HEK293 (cell line): ENCODE measurements at regions not wholly inside any gene's neighbourhood (a gene's known extent, or its start where the extent isn't known, plus 50 kb on each side); places are given as distances from the start of the nearest gene placed in this dataset.

Experiments used
- CTCF ChIA-PET: fragments of 350-600 bp; formaldehyde crosslinking; extraction: SDS; loops from one replicate; lab custom pipeline; 2021; ENCODE audit warnings: antibody characterized with exemption; lab: Yijun Ruan, JAX
- POLR2A ChIA-PET: fragments of 300-600 bp; formaldehyde crosslinking; extraction: SDS; loops from one replicate; lab custom pipeline; 2020; ENCODE audit warnings: antibody characterized with exemption, inconsistent platforms; lab: Yijun Ruan, JAX
- H3K27ac ChIP-seq: fragments of 200-500 bp; sonication (Bioruptor generic); 2 replicates; pipeline ENCODE4 v1.5.1; 2014; ENCODE audit warnings: low read depth, low read length, control low read depth, inconsistent platforms; ENCODE audit errors: extremely low read depth
- H3K36me3 ChIP-seq, 2 experiments: fragments of 200-500 bp in 1 of 2; sonication (Bioruptor generic) in 1 of 2; 1 replicate in 1 of 2; 2 replicates in 1 of 2; pipeline ENCODE4 v1.5.1; 2014 to 2017; ENCODE audit warnings: inconsistent platforms in 2 of 2, low read length in 2 of 2; ENCODE audit not compliant: control insufficient read depth in 2 of 2, insufficient read depth in 1 of 2
- H3K4me1 ChIP-seq: fragments of 200-500 bp; sonication (Bioruptor generic); 2 replicates; pipeline ENCODE4 v1.5.1; 2014; ENCODE audit warnings: mild to moderate bottlenecking, low read length, inconsistent platforms; ENCODE audit not compliant: control insufficient read depth, insufficient read depth
- H3K4me3 ChIP-seq: 2 replicates; pipeline ENCODE4 v1.5.1; 2011; ENCODE audit warnings: low read depth, mild to moderate bottlenecking, control low read depth, low read length, moderate library complexity
- H3K9me3 ChIP-seq: fragments of 200-500 bp; sonication (Bioruptor generic); 2 replicates; pipeline ENCODE4 v1.5.1; 2014; ENCODE audit warnings: low read depth, low read length, inconsistent platforms; ENCODE audit not compliant: control insufficient read depth, insufficient read depth
- AEBP2 ChIP-seq: fragments of 450-650 bp; formaldehyde crosslinking; IDR thresholded peaks from 2 replicates; pipeline ENCODE4 v1.5.1; 2016; ENCODE audit warnings: missing biosample characterization, missing genetic modification characterization, borderline replicate concordance
- GFI1B ChIP-seq: fragments of 450-650 bp; formaldehyde crosslinking; IDR thresholded peaks from 2 replicates; pipeline ENCODE4 v1.5.1; 2016; ENCODE audit warnings: missing biosample characterization, missing genetic modification characterization
- GLI4 ChIP-seq: fragments of 450-650 bp; formaldehyde crosslinking; IDR thresholded peaks from 2 replicates; pipeline ENCODE4 v1.5.1; 2016; ENCODE audit warnings: missing biosample characterization, missing genetic modification characterization
- IKZF3 ChIP-seq: fragments of 450-650 bp; IDR thresholded peaks from 2 replicates; pipeline ENCODE4 v1.5.0; 2018; ENCODE audit warnings: missing biosample characterization, mild to moderate bottlenecking, missing genetic modification characterization, moderate library complexity
- OSR2 ChIP-seq: fragments of 450-650 bp; formaldehyde crosslinking; IDR thresholded peaks from 2 replicates; pipeline ENCODE4 v1.5.1; 2016; ENCODE audit warnings: missing biosample characterization, missing genetic modification characterization
- SCRT1 ChIP-seq: fragments of 450-650 bp; formaldehyde crosslinking; IDR thresholded peaks from 2 replicates; pipeline ENCODE4 v1.5.1; 2016; ENCODE audit warnings: missing biosample characterization, missing genetic modification characterization, borderline replicate concordance
- ZFP37 ChIP-seq: fragments of 450-650 bp; formaldehyde crosslinking; IDR thresholded peaks from 2 replicates; pipeline ENCODE4 v1.5.1; 2016; ENCODE audit warnings: missing biosample characterization, missing genetic modification characterization
- ZNF221 ChIP-seq: fragments of 450-650 bp; formaldehyde crosslinking; IDR thresholded peaks from 2 replicates; pipeline ENCODE4 v1.5.1; 2017; ENCODE audit warnings: missing biosample characterization, missing genetic modification characterization, borderline replicate concordance
- ZNF302 ChIP-seq: fragments of 450-650 bp; formaldehyde crosslinking; IDR thresholded peaks from 2 replicates; pipeline ENCODE4 v1.5.1; 2016; ENCODE audit warnings: missing biosample characterization, missing genetic modification characterization, low read depth
- ZNF362 ChIP-seq: fragments of 450-650 bp; formaldehyde crosslinking; IDR thresholded peaks from 2 replicates; pipeline ENCODE4 v1.5.1; 2016; ENCODE audit warnings: missing biosample characterization, missing genetic modification characterization
- ZNF37A ChIP-seq: fragments of 450-650 bp; IDR thresholded peaks from 2 replicates; pipeline ENCODE4 v1.5.1; 2018; ENCODE audit warnings: missing biosample characterization, missing genetic modification characterization
- ZNF449 ChIP-seq: fragments of 450-650 bp; formaldehyde crosslinking; IDR thresholded peaks from 2 replicates; pipeline ENCODE4 v1.5.1; 2017; ENCODE audit warnings: missing biosample characterization, mild to moderate bottlenecking, missing genetic modification characterization, moderate library complexity
- ZNF518A ChIP-seq: fragments of 450-650 bp; formaldehyde crosslinking; conservative IDR thresholded peaks from 2 replicates; pipeline ENCODE4 v1.5.1; 2016; ENCODE audit warnings: low read depth, missing biosample characterization, missing genetic modification characterization
- ZNF529 ChIP-seq: fragments of 450-650 bp; formaldehyde crosslinking; IDR thresholded peaks from 2 replicates; pipeline ENCODE4 v1.5.1; 2017; ENCODE audit warnings: missing genetic modification characterization, missing biosample characterization; ENCODE audit not compliant: insufficient replicate concordance
- ZNF596 ChIP-seq: fragments of 450-650 bp; IDR thresholded peaks from 2 replicates; pipeline ENCODE4 v1.5.0; 2018; ENCODE audit warnings: missing biosample characterization, mild to moderate bottlenecking, missing genetic modification characterization, moderate library complexity
- ZNF624 ChIP-seq: fragments of 450-650 bp; formaldehyde crosslinking; IDR thresholded peaks from 2 replicates; pipeline ENCODE4 v1.5.1; 2017; ENCODE audit warnings: missing biosample characterization, missing genetic modification characterization
- ZNF658 ChIP-seq: fragments of 450-650 bp; formaldehyde crosslinking; IDR thresholded peaks from 2 replicates; pipeline ENCODE4; 2016; ENCODE audit warnings: missing biosample characterization, missing genetic modification characterization
- ZNF747 ChIP-seq: fragments of 450-650 bp; formaldehyde crosslinking; IDR thresholded peaks from 2 replicates; pipeline ENCODE4 v1.5.1; 2016; ENCODE audit warnings: missing biosample characterization, missing genetic modification characterization
- ZSCAN4 ChIP-seq: fragments of 450-650 bp; formaldehyde crosslinking; IDR thresholded peaks from 2 replicates; pipeline ENCODE4 v1.5.1; 2017; ENCODE audit warnings: missing biosample characterization, missing genetic modification characterization
- ZXDB ChIP-seq: fragments of 450-650 bp; formaldehyde crosslinking; IDR thresholded peaks from 2 replicates; pipeline ENCODE4 v1.5.1; 2016; ENCODE audit warnings: missing biosample characterization, missing genetic modification characterization

- TF ChIP-seq ZNF37A (tag by site-specific recombination) (no peak), ZFP37 (no peak)
- TF ChIP-seq, all 188 proteins: peak for 0
Measured at GRCh38 chr12:100077367-100077766, 65.3 kb downstream of the BLTP3B start (continued).

- Histone ChIP-seq H3K36me3 (peaks cover 6 to 7% of the 10 kb centered on the region in 2 experiments; a peak in 2 of 3 replicates), H3K9me3 (no peaks in the 10 kb centered on the region), H3K4me1 (no peaks in the 10 kb centered on the region), H3K27ac (no peak overlapping the region), H3K4me3 (no peak overlapping the region)
- ChIA-PET POLR2A (no interaction called here), CTCF (no interaction called here)
- TF ChIP-seq ZNF747 (tag by site-specific recombination) (no peak), ZNF449 (tag by site-specific recombination) (no peak), ZNF302 (tag by site-specific recombination) (no peak), ZNF518A (no peak), ZSCAN4 (tag by site-specific recombination) (no peak)
Measured at GRCh38 chr12:100075598-100075997, 67.1 kb downstream of the BLTP3B start.

GRCh38 chr12:100069795-100070194, 72.9 kb downstream of the BLTP3B start:
- Histone ChIP-seq H3K4me3 (no peak overlapping the region), H3K36me3 (peaks cover 13% of the 10 kb centered on the region in 2 experiments; a peak in 2 of 3 replicates), H3K4me1 (no peaks in the 10 kb centered on the region), H3K9me3 (no peaks in the 10 kb centered on the region), H3K27ac (no peak overlapping the region)
- POLR2A ChIA-PET, result no interaction called here
- CTCF ChIA-PET, result no interaction called here
- TF ChIP-seq OSR2 (tag by site-specific recombination) (no peak), ZNF658 (no peak), GFI1B (no peak), AEBP2 (no peak)

- no peaks in the 10 kb centered on the region for H3K9me3 ChIP-seq
- H3K4me1 ChIP-seq, result no peaks in the 10 kb centered on the region
- ChIA-PET CTCF (no interaction called here), POLR2A (no interaction called here)
- no peak overlapping the region for H3K27ac ChIP-seq
- peaks cover 13% of the 10 kb centered on the region in 2 experiments; a peak in 2 of 3 replicates for H3K36me3 ChIP-seq
- no peak overlapping the region for H3K4me3 ChIP-seq
- TF ChIP-seq SCRT1 (tag by site-specific recombination), result no peak
- TF ChIP-seq ZNF596 (tag by site-specific recombination), result no peak
- TF ChIP-seq ZNF221 (tag by site-specific recombination), result no peak
- TF ChIP-seq GLI4 (tag by site-specific recombination), result no peak
- TF ChIP-seq IKZF3 (tag by site-specific recombination), result no peak
- no peak for TF ChIP-seq ZNF624 (tag by site-specific recombination)
- TF ChIP-seq ZNF362, result no peak
- TF ChIP-seq ZXDB (tag by site-specific recombination), result no peak
- TF ChIP-seq ZNF529, result no peak
Measured at GRCh38 chr12:100068305-100068704, 74.4 kb downstream of the BLTP3B start.
